Endothelial cell (in vitro differentiated cells): ENCODE measurements at regions not wholly inside any gene's neighbourhood (a gene's known extent, or its start where the extent isn't known, plus 50 kb on each side); places are given as distances from the start of the nearest gene placed in this dataset.
"Not testable (repeated sequence)": the region's sequence is repeated elsewhere in the genome, so short reads cannot be mapped to it uniquely, and the experiment has no call there.

Source experiments
- DNase-seq: peaks from one replicate; pipeline ENCODE4 v3.0.0; 2021; ENCODE audit warnings: low spot score
- H3K27ac Mint-ChIP-seq: one replicate; pipeline ENCODE4 v1.8.0; 2021; ENCODE audit warnings: mixed read lengths, inconsistent platforms; ENCODE audit not compliant: unreplicated experiment
- H3K27me3 Mint-ChIP-seq: one replicate; pipeline ENCODE4 v1.8.0; 2021; ENCODE audit warnings: mild to moderate bottlenecking, moderate library complexity, mixed read lengths, inconsistent platforms; ENCODE audit not compliant: unreplicated experiment
- H3K36me3 Mint-ChIP-seq: one replicate; pipeline ENCODE4 v1.8.0; 2021; ENCODE audit warnings: mild to moderate bottlenecking, low read depth, mixed read lengths, inconsistent platforms; ENCODE audit not compliant: unreplicated experiment
- H3K4me1 Mint-ChIP-seq: one replicate; pipeline ENCODE4 v1.8.0; 2021; ENCODE audit warnings: mild to moderate bottlenecking, mixed read lengths, inconsistent platforms; ENCODE audit not compliant: unreplicated experiment
- H3K4me3 Mint-ChIP-seq: one replicate; pipeline ENCODE4 v1.8.0; 2021; ENCODE audit warnings: mild to moderate bottlenecking, mixed read lengths, inconsistent platforms; ENCODE audit not compliant: unreplicated experiment
- H3K9me3 Mint-ChIP-seq: one replicate; pipeline ENCODE4 v1.8.0; 2021; ENCODE audit warnings: mixed read lengths, inconsistent platforms; ENCODE audit not compliant: unreplicated experiment
- CTCF ChIP-seq: fragments of 200-600 bp; sonication (generic); IDR thresholded peaks from one replicate; pipeline ENCODE4 v1.5.0; 2021; ENCODE audit warnings: antibody characterized with exemption; ENCODE audit not compliant: unreplicated experiment

- no peaks in the 10 kb centered on the region for H3K4me1 Mint-ChIP-seq
- no peaks in the 10 kb centered on the region for H3K27me3 Mint-ChIP-seq
- no peaks in the 10 kb centered on the region for H3K9me3 Mint-ChIP-seq
- DNase-seq = no peak
- no peak overlapping the region for H3K27ac Mint-ChIP-seq
- H3K4me3 Mint-ChIP-seq = no peak overlapping the region
- TF ChIP-seq CTCF = no peak
- H3K36me3 Mint-ChIP-seq = no peaks in the 10 kb centered on the region
These were observed 386.2 kb downstream of the PRDM9 start for GRCh38 chr5:23893561-23893960.

- no peak for DNase-seq
- H3K27me3 Mint-ChIP-seq = no peaks in the 10 kb centered on the region
- TF ChIP-seq CTCF = no peak
- H3K27ac Mint-ChIP-seq = no peak overlapping the region
- H3K4me3 Mint-ChIP-seq = no peak overlapping the region
- H3K36me3 Mint-ChIP-seq = no peaks in the 10 kb centered on the region
- H3K4me1 Mint-ChIP-seq = no peaks in the 10 kb centered on the region
- H3K9me3 Mint-ChIP-seq = no peaks in the 10 kb centered on the region
These were observed 388.2 kb downstream of the PRDM9 start for GRCh38 chr5:23895614-23896013.

GRCh38 chr5:23930985-23931384, 423.6 kb downstream of the PRDM9 start:
- peaks cover 4% of the 10 kb centered on the region for H3K36me3 Mint-ChIP-seq
- no peak overlapping the region for H3K4me3 Mint-ChIP-seq
- H3K4me1 Mint-ChIP-seq = no peaks in the 10 kb centered on the region
- H3K27me3 Mint-ChIP-seq = peaks cover 2% of the 10 kb centered on the region
- peaks cover 5% of the 10 kb centered on the region for H3K9me3 Mint-ChIP-seq
- no peak for DNase-seq
- no peak for TF ChIP-seq CTCF
- H3K27ac Mint-ChIP-seq = no peak overlapping the region

- H3K27me3 Mint-ChIP-seq, H3K4me3 Mint-ChIP-seq, H3K27ac Mint-ChIP-seq, H3K9me3 Mint-ChIP-seq, DNase-seq, H3K36me3 Mint-ChIP-seq, H3K4me1 Mint-ChIP-seq: not testable (repeated sequence)
These were observed 444.0 kb downstream of the PRDM9 start for GRCh38 chr5:23951261-23951928.

GRCh38 chr5:23963449-23963848, 456.0 kb downstream of the PRDM9 start:
- DNase-seq = no peak
- Mint-ChIP-seq H3K9me3 (no peaks in the 10 kb centered on the region), H3K36me3 (no peaks in the 10 kb centered on the region), H3K4me3 (no peak overlapping the region), H3K4me1 (no peaks in the 10 kb centered on the region), H3K27me3 (no peaks in the 10 kb centered on the region), H3K27ac (no peak overlapping the region)
- TF ChIP-seq CTCF = no peak
